DMS 273 treated with DMSO at 0.1 percent for 48 hours (cell line): ENCODE measurements at regions not wholly inside any gene's neighbourhood (a gene's known extent, or its start where the extent isn't known, plus 50 kb on each side); places are given as distances from the start of the nearest gene placed in this dataset.
A peak's percentile ranks its signal among the peaks of the same experiment; 100 is the strongest.
"Not testable (repeated sequence)": the region's sequence is repeated elsewhere in the genome, so short reads cannot be mapped to it uniquely, and the experiment has no call there.

Source experiments
- DNase-seq: peaks from one replicate; lab custom pipeline; 2025; lab: John Stamatoyannopoulos, UW

DNA sequence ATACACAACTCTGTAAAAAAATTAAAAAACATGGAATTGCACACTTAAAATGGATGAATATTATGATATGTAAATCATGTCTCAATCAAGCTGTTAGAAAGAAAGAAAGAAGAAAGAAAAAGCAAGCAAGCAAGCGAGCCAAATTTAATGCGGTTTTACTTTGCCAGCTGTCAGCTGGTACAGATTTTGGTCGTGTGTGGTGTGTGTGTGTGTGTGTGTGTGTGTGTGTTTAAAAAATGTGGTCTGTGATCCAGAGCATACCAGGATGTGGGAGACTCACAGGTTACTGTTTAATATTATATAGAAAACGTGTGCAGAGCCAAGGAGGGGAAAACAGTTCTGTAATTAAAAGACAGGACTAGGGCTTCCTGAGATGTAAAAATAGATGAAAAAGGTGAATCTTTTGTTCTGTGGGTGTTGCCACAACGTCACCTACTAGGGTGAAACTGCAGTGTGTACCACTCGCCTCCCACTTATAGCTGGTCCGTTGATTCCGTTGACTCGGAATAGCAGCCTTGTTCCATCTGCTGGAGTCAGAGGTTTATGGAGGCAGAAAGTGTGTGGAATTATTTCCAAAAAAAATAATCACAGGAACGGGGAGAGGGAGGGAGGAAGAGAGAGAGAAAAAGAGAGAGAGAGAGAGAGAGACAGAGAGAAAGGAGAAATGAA is 197.7 kb downstream of the BCAS1 start:
- DNase-seq: peak; percentile 35

- DNase-seq: no peak
Observed at GRCh38 chr20:53872081-53872541, 198.3 kb downstream of the BCAS1 start.

- no peak for DNase-seq
Observed at GRCh38 chr20:53871541-53871940, 198.9 kb downstream of the BCAS1 start.

GRCh38 chr20:53870426-53871315 is 199.7 kb downstream of the BCAS1 start:
- DNase-seq: no peak

- peak; percentile 82 for DNase-seq
Observed at GRCh38 chr20:53869466-53870258, 200.7 kb downstream of the BCAS1 start.

GRCh38 chr20:53867741-53868351 is 202.5 kb downstream of the BCAS1 start:
- no peak for DNase-seq

- no peak for DNase-seq
Observed at GRCh38 chr20:53866794-53867740, 203.3 kb downstream of the BCAS1 start.

GRCh38 chr20:53865901-53866793 is 204.2 kb downstream of the BCAS1 start:
- DNase-seq: peak; percentile 45

GRCh38 chr20:53864765-53865683 is 205.4 kb downstream of the BCAS1 start:
- DNase-seq: not testable (repeated sequence)

GRCh38 chr20:53863923-53864641 is 206.3 kb downstream of the BCAS1 start:
- not testable (repeated sequence) for DNase-seq

DNA sequence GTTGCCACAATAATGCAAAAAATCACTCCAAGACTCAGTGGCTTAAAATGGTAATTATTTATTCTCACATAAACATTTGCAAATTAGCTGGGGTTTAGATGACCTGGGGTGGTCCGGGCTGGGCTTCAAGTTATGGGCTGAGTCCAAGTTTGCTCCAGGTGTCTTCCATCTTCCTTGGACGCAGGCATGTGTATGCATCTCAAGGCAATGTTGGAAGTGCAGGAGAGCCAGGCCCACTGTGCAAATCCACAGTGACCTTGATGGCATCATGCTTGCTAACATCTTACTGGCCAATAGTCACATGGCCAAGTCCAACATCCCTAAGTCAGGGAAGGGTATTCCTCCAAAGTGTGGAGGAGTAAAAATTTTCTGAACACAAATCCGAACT is 206.9 kb downstream of the BCAS1 start:
- not testable (repeated sequence) for DNase-seq

- not testable (repeated sequence) for DNase-seq
Observed at GRCh38 chr20:53863039-53863438, 207.4 kb downstream of the BCAS1 start.

- not testable (repeated sequence) for DNase-seq
Observed at GRCh38 chr20:53862490-53862889, 207.9 kb downstream of the BCAS1 start.

- DNase-seq: not testable (repeated sequence)
Observed at GRCh38 chr20:53862136-53862397, 208.3 kb downstream of the BCAS1 start.

GRCh38 chr20:53859684-53860083 is 210.7 kb downstream of the BCAS1 start:
- peak; percentile 52 for DNase-seq

DNA sequence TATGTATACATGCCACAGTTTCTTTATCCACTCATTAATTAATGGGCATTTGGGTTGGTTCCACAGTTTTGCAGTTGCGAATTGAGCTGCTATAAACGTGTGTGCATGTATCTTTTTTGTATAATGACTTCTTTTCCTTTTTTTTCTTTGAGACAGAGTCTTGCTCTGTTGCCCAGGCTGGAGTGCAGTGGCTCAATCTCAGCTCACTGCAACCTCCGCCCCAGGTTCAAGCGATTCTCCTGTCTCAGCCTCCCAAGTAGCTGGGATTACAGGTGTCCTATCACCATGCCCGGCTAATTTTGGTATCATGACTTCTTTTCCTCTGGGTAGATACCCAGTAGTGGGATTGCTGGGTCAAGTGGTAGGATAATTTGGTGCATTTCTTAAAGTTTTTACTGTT is 211.4 kb downstream of the BCAS1 start:
- not testable (repeated sequence) for DNase-seq

GRCh38 chr20:53858516-53858915 is 211.9 kb downstream of the BCAS1 start:
- not testable (repeated sequence) for DNase-seq

DNA sequence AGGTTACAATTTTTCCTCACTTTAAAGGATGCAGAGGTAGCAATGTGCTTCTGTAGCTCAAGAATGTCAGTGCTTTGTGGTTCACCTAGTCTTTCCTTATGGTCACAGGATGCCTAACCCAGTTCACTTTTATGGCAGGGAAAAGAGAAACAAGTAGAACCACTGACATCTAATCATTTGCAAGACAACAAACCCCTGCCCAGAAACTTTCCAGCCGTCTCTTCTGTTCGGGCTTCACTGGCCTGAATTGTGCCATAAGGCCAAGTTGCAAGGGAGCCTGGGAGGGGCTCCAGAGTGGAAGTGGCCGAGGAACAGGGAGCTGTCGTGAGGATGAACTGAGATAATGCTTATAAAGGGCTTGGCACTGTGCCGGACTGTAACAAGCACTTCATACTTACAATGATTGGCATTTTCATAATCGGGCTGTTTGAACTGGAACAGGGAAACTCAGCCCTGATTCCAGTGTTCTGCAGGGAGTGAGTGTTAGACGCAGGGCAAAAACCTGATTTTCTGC is 212.6 kb downstream of the BCAS1 start:
- DNase-seq: no peak
